HG02642 (cell line): ENCODE measurements at regions not wholly inside any gene's neighbourhood (a gene's known extent, or its start where the extent isn't known, plus 50 kb on each side); places are given as distances from the start of the nearest gene placed in this dataset.
"Not testable (repeated sequence)": the region's sequence is repeated elsewhere in the genome, so short reads cannot be mapped to it uniquely, and the experiment has no call there.

Experiments
- ATAC-seq: cut with Tn5 transposase; IDR thresholded peaks from one replicate; pipeline ENCODE4 v1.9.1; 2021; ENCODE audit warnings: mild to moderate bottlenecking; ENCODE audit not compliant: unreplicated experiment, poor library complexity

- not testable (repeated sequence) for ATAC-seq
Observed at GRCh38 chr2:87587934-87588333, 160.0 kb upstream of the PLGLB2 start.

GRCh38 chr2:87592974-87593373, 154.9 kb upstream of the PLGLB2 start:
- ATAC-seq: not testable (repeated sequence)

- not testable (repeated sequence) for ATAC-seq
Observed at GRCh38 chr2:87593784-87594610, 153.9 kb upstream of the PLGLB2 start.

- not testable (repeated sequence) for ATAC-seq
Observed at GRCh38 chr2:87594611-87594992, 153.3 kb upstream of the PLGLB2 start.

- not testable (repeated sequence) for ATAC-seq
Observed at GRCh38 chr2:87595017-87595416, 152.9 kb upstream of the PLGLB2 start.

GRCh38 chr2:87600961-87601360, 146.9 kb upstream of the PLGLB2 start:
- not testable (repeated sequence) for ATAC-seq

GRCh38 chr2:87602118-87602517, 145.8 kb upstream of the PLGLB2 start:
- not testable (repeated sequence) for ATAC-seq

- not testable (repeated sequence) for ATAC-seq
Observed at GRCh38 chr2:87602728-87603127, 145.2 kb upstream of the PLGLB2 start.

- ATAC-seq: not testable (repeated sequence)
Observed at GRCh38 chr2:87603418-87604278, 144.2 kb upstream of the PLGLB2 start.

GRCh38 chr2:87604279-87604818, 143.5 kb upstream of the PLGLB2 start:
- not testable (repeated sequence) for ATAC-seq

GRCh38 chr2:87604980-87605379, 142.9 kb upstream of the PLGLB2 start:
- not testable (repeated sequence) for ATAC-seq

GRCh38 chr2:87608377-87609166, 139.3 kb upstream of the PLGLB2 start:
- not testable (repeated sequence) for ATAC-seq

GRCh38 chr2:87610974-87611373, 136.9 kb upstream of the PLGLB2 start:
- ATAC-seq: not testable (repeated sequence)

GRCh38 chr2:87611416-87611815, 136.5 kb upstream of the PLGLB2 start:
- not testable (repeated sequence) for ATAC-seq

- not testable (repeated sequence) for ATAC-seq
Observed at GRCh38 chr2:87611956-87612355, 135.9 kb upstream of the PLGLB2 start.

GRCh38 chr2:87614829-87615434, 133.0 kb upstream of the PLGLB2 start:
- not testable (repeated sequence) for ATAC-seq

- not testable (repeated sequence) for ATAC-seq
Observed at GRCh38 chr2:87619121-87619520, 128.8 kb upstream of the PLGLB2 start.

- not testable (repeated sequence) for ATAC-seq
Observed at GRCh38 chr2:87621139-87621538, 126.7 kb upstream of the PLGLB2 start.

GRCh38 chr2:87622720-87623119, 125.2 kb upstream of the PLGLB2 start:
- ATAC-seq: not testable (repeated sequence)
